Endothelial cell (in vitro differentiated cells): ENCODE measurements at regions not wholly inside any gene's neighbourhood (a gene's known extent, or its start where the extent isn't known, plus 50 kb on each side); places are given as distances from the start of the nearest gene placed in this dataset.

Experiments used
- DNase-seq: peaks from one replicate; pipeline ENCODE4 v3.0.0; 2021; ENCODE audit warnings: low spot score
- H3K27ac Mint-ChIP-seq: one replicate; pipeline ENCODE4 v1.8.0; 2021; ENCODE audit warnings: mixed read lengths, inconsistent platforms; ENCODE audit not compliant: unreplicated experiment
- H3K27me3 Mint-ChIP-seq: one replicate; pipeline ENCODE4 v1.8.0; 2021; ENCODE audit warnings: mild to moderate bottlenecking, moderate library complexity, mixed read lengths, inconsistent platforms; ENCODE audit not compliant: unreplicated experiment
- H3K36me3 Mint-ChIP-seq: one replicate; pipeline ENCODE4 v1.8.0; 2021; ENCODE audit warnings: mild to moderate bottlenecking, low read depth, mixed read lengths, inconsistent platforms; ENCODE audit not compliant: unreplicated experiment
- H3K4me1 Mint-ChIP-seq: one replicate; pipeline ENCODE4 v1.8.0; 2021; ENCODE audit warnings: mild to moderate bottlenecking, mixed read lengths, inconsistent platforms; ENCODE audit not compliant: unreplicated experiment
- H3K4me3 Mint-ChIP-seq: one replicate; pipeline ENCODE4 v1.8.0; 2021; ENCODE audit warnings: mild to moderate bottlenecking, mixed read lengths, inconsistent platforms; ENCODE audit not compliant: unreplicated experiment
- H3K9me3 Mint-ChIP-seq: one replicate; pipeline ENCODE4 v1.8.0; 2021; ENCODE audit warnings: mixed read lengths, inconsistent platforms; ENCODE audit not compliant: unreplicated experiment
- CTCF ChIP-seq: fragments of 200-600 bp; sonication (generic); IDR thresholded peaks from one replicate; pipeline ENCODE4 v1.5.0; 2021; ENCODE audit warnings: antibody characterized with exemption; ENCODE audit not compliant: unreplicated experiment

GRCh38 chr7:115822801-115823200 is 207.8 kb downstream of the TFEC start:
- Mint-ChIP-seq H3K9me3 (no peaks in the 10 kb centered on the region), H3K4me3 (no peak overlapping the region), H3K27me3 (no peaks in the 10 kb centered on the region), H3K36me3 (no peaks in the 10 kb centered on the region), H3K27ac (no peak overlapping the region), H3K4me1 (peaks cover 3% of the 10 kb centered on the region)
- DNase-seq: no peak
- no peak for TF ChIP-seq CTCF

GRCh38 chr7:115822380-115822779 is 208.2 kb downstream of the TFEC start:
- Mint-ChIP-seq H3K27ac (no peak overlapping the region), H3K27me3 (no peaks in the 10 kb centered on the region), H3K9me3 (no peaks in the 10 kb centered on the region), H3K36me3 (no peaks in the 10 kb centered on the region), H3K4me3 (no peak overlapping the region), H3K4me1 (peaks cover 3% of the 10 kb centered on the region)
- no peak for TF ChIP-seq CTCF
- no peak for DNase-seq

GRCh38 chr7:115816318-115816974 is 214.1 kb downstream of the TFEC start:
- TF ChIP-seq CTCF: no peak
- Mint-ChIP-seq H3K4me1 (peaks cover 3% of the 10 kb centered on the region), H3K27ac (no peak overlapping the region), H3K9me3 (no peaks in the 10 kb centered on the region), H3K36me3 (no peaks in the 10 kb centered on the region), H3K4me3 (no peak overlapping the region), H3K27me3 (no peaks in the 10 kb centered on the region)
- DNase-seq: no peak

- no peak for DNase-seq
- no peak overlapping the region for H3K27ac Mint-ChIP-seq
- no peaks in the 10 kb centered on the region for H3K9me3 Mint-ChIP-seq
- no peaks in the 10 kb centered on the region for H3K36me3 Mint-ChIP-seq
- TF ChIP-seq CTCF: no peak
- H3K4me1 Mint-ChIP-seq: no peaks in the 10 kb centered on the region
- H3K4me3 Mint-ChIP-seq: no peak overlapping the region
- H3K27me3 Mint-ChIP-seq: no peaks in the 10 kb centered on the region
These were observed 217.8 kb downstream of the TFEC start for GRCh38 chr7:115812794-115813193.

GRCh38 chr7:115805458-115805857 is 225.1 kb downstream of the TFEC start:
- Mint-ChIP-seq H3K27ac (no peak overlapping the region), H3K9me3 (no peaks in the 10 kb centered on the region), H3K36me3 (no peaks in the 10 kb centered on the region), H3K4me1 (no peaks in the 10 kb centered on the region), H3K27me3 (no peaks in the 10 kb centered on the region), H3K4me3 (no peak overlapping the region)
- TF ChIP-seq CTCF: no peak
- DNase-seq: no peak
